ENCODE measurements at regions not wholly inside any gene's neighbourhood (a gene's known extent, or its start where the extent isn't known, plus 50 kb on each side); places are given as distances from the start of the nearest gene placed in this dataset.

GRCh38 chr9:82720515-82720914 lies 342.4 kb downstream of the RASEF start:
- TF ChIP-seq, protein P1, sequence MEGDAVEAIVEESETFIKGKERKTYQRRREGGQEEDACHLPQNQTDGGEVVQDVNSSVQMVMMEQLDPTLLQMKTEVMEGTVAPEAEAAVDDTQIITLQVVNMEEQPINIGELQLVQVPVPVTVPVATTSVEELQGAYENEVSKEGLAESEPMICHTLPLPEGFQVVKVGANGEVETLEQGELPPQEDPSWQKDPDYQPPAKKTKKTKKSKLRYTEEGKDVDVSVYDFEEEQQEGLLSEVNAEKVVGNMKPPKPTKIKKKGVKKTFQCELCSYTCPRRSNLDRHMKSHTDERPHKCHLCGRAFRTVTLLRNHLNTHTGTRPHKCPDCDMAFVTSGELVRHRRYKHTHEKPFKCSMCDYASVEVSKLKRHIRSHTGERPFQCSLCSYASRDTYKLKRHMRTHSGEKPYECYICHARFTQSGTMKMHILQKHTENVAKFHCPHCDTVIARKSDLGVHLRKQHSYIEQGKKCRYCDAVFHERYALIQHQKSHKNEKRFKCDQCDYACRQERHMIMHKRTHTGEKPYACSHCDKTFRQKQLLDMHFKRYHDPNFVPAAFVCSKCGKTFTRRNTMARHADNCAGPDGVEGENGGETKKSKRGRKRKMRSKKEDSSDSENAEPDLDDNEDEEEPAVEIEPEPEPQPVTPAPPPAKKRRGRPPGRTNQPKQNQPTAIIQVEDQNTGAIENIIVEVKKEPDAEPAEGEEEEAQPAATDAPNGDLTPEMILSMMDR (IDR thresholded peaks at IDR 0.05; ENCODE audit: borderline replicate concordance, extremely low read depth, low read length, poor library complexity, severe bottlenecking) = no peak
- no peak for TF ChIP-seq EZH2 (IDR thresholded peaks at IDR 0.05; ENCODE audit: borderline replicate concordance, low read depth, low read length, severe bottlenecking)
